ENCODE measurements at regions not wholly inside any gene's neighbourhood (a gene's known extent, or its start where the extent isn't known, plus 50 kb on each side); places are given as distances from the start of the nearest gene placed in this dataset.
"Not testable (repeated sequence)": the region's sequence is repeated elsewhere in the genome, so short reads cannot be mapped to it uniquely, and the experiment has no call there.

GRCh38 chr3:112765531-112765930 lies 81.1 kb downstream of the CD200R1L start:
- no peak for DNase-seq (ENCODE audit: low read depth in 2 of 2)

GRCh38 chr3:112763258-112763657 lies 83.4 kb downstream of the CD200R1L start:
- DNase-seq (ENCODE audit: low read depth in 2 of 2), result no peak

GRCh38 chr3:112761062-112761638 lies 85.5 kb downstream of the CD200R1L start:
- DNase-seq (ENCODE audit: low read depth in 2 of 2), result no peak

- no peak for DNase-seq (ENCODE audit: low read depth in 2 of 2)
These were observed 87.0 kb downstream of the CD200R1L start for GRCh38 chr3:112759681-112760080.

- DNase-seq (ENCODE audit: low read depth in 2 of 2), result no peak
These were observed 87.5 kb downstream of the CD200R1L start for GRCh38 chr3:112759210-112759609.

- DNase-seq (ENCODE audit: low read depth in 2 of 2), result no peak
These were observed 89.5 kb downstream of the CD200R1L start for GRCh38 chr3:112757197-112757596.

- no peak for DNase-seq (ENCODE audit: low read depth in 2 of 2)
These were observed 90.6 kb downstream of the CD200R1L start for GRCh38 chr3:112755845-112756613.

- DNase-seq (ENCODE audit: low read depth in 2 of 2), result not testable (repeated sequence)
These were observed 91.6 kb downstream of the CD200R1L start for GRCh38 chr3:112755046-112755445.

GRCh38 chr3:112751564-112752512 lies 94.8 kb downstream of the CD200R1L start:
- no peak for DNase-seq (ENCODE audit: low read depth in 2 of 2)

GRCh38 chr3:112751061-112751460 lies 95.6 kb downstream of the CD200R1L start:
- DNase-seq (ENCODE audit: low read depth in 2 of 2), result no peak

- no peak for DNase-seq (ENCODE audit: low read depth in 2 of 2)
These were observed 99.0 kb downstream of the CD200R1L start for GRCh38 chr3:112747624-112748023.

GRCh38 chr3:112746675-112747280 lies 99.9 kb downstream of the CD200R1L start:
- DNase-seq (ENCODE audit: low read depth in 2 of 2), result no peak

- DNase-seq (ENCODE audit: low read depth in 2 of 2), result no peak
These were observed 101.0 kb downstream of the CD200R1L start for GRCh38 chr3:112745567-112746248.

GRCh38 chr3:112744825-112745566 lies 101.7 kb downstream of the CD200R1L start:
- no peak for DNase-seq (ENCODE audit: low read depth in 2 of 2)

- DNase-seq (ENCODE audit: low read depth in 2 of 2), result no peak
These were observed 102.6 kb downstream of the CD200R1L start for GRCh38 chr3:112744106-112744505.

GRCh38 chr3:112742934-112743333 lies 102.0 kb upstream of the CCDC80 start:
- no peak for DNase-seq (ENCODE audit: low read depth in 2 of 2)

GRCh38 chr3:112741983-112742382 lies 101.0 kb upstream of the CCDC80 start:
- no peak for DNase-seq (ENCODE audit: low read depth in 2 of 2)

GRCh38 chr3:112740835-112741234 lies 99.9 kb upstream of the CCDC80 start:
- DNase-seq (ENCODE audit: low read depth in 2 of 2), result no peak

- DNase-seq (ENCODE audit: low read depth in 2 of 2), result no peak
These were observed 98.5 kb upstream of the CCDC80 start for GRCh38 chr3:112739252-112739965.

- no peak for DNase-seq (ENCODE audit: low read depth in 2 of 2)
These were observed 97.4 kb upstream of the CCDC80 start for GRCh38 chr3:112738366-112738765.
